ENCODE measurements at regions not wholly inside any gene's neighbourhood (a gene's known extent, or its start where the extent isn't known, plus 50 kb on each side); places are given as distances from the start of the nearest gene placed in this dataset.

DNA sequence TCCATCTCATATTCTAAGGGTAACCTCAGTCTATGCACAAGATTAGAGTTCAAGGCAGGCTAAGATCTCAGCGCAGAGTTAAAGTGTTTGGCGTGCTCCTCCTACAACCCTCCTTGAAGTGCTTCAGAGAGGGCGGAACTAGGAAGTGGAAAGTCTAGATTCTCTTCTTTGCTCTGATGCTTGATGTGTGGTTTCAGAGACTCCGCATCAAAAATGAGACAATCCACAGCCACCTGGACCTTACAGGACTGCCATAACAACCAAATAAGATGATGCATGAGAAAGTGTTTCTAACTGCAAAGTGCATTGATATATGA lies 161.3 kb upstream of the ATP11B start:
- POLR2A ChIA-PET: no interaction called here
- no TSS peak for BruUV-seq (replicated peaks)
- no peak for ATAC-seq
- in situ Hi-C loops (cut with HindIII; ENCODE audit: low pct_unique_long_range_greater_than_20kb, low sequenced_read_pairs): no loop called here
- H3K36me3 ChIP-seq (ENCODE audit: control insufficient read depth, insufficient read depth, low read length): no peaks in the 10 kb centered on the region
- no peak overlapping the region for H3K27ac ChIP-seq (ENCODE audit: low read length)
- TF ChIP-seq TCF7L2 (IDR thresholded peaks at IDR 0.05; ENCODE audit: low read depth, low read length): no peak
- no peak for TF ChIP-seq POLR2AphosphoS5 (IDR thresholded peaks at IDR 0.05; ENCODE audit: low read depth, low read length)
- no peak for TF ChIP-seq SIN3A (IDR thresholded peaks at IDR 0.05; ENCODE audit: borderline replicate concordance, insufficient read depth, low read depth, low read length)
- TF ChIP-seq, protein P1, sequence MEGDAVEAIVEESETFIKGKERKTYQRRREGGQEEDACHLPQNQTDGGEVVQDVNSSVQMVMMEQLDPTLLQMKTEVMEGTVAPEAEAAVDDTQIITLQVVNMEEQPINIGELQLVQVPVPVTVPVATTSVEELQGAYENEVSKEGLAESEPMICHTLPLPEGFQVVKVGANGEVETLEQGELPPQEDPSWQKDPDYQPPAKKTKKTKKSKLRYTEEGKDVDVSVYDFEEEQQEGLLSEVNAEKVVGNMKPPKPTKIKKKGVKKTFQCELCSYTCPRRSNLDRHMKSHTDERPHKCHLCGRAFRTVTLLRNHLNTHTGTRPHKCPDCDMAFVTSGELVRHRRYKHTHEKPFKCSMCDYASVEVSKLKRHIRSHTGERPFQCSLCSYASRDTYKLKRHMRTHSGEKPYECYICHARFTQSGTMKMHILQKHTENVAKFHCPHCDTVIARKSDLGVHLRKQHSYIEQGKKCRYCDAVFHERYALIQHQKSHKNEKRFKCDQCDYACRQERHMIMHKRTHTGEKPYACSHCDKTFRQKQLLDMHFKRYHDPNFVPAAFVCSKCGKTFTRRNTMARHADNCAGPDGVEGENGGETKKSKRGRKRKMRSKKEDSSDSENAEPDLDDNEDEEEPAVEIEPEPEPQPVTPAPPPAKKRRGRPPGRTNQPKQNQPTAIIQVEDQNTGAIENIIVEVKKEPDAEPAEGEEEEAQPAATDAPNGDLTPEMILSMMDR (IDR thresholded peaks at IDR 0.05): no peak
- TF ChIP-seq, protein P2, sequence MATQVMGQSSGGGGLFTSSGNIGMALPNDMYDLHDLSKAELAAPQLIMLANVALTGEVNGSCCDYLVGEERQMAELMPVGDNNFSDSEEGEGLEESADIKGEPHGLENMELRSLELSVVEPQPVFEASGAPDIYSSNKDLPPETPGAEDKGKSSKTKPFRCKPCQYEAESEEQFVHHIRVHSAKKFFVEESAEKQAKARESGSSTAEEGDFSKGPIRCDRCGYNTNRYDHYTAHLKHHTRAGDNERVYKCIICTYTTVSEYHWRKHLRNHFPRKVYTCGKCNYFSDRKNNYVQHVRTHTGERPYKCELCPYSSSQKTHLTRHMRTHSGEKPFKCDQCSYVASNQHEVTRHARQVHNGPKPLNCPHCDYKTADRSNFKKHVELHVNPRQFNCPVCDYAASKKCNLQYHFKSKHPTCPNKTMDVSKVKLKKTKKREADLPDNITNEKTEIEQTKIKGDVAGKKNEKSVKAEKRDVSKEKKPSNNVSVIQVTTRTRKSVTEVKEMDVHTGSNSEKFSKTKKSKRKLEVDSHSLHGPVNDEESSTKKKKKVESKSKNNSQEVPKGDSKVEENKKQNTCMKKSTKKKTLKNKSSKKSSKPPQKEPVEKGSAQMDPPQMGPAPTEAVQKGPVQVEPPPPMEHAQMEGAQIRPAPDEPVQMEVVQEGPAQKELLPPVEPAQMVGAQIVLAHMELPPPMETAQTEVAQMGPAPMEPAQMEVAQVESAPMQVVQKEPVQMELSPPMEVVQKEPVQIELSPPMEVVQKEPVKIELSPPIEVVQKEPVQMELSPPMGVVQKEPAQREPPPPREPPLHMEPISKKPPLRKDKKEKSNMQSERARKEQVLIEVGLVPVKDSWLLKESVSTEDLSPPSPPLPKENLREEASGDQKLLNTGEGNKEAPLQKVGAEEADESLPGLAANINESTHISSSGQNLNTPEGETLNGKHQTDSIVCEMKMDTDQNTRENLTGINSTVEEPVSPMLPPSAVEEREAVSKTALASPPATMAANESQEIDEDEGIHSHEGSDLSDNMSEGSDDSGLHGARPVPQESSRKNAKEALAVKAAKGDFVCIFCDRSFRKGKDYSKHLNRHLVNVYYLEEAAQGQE (IDR thresholded peaks at IDR 0.05; ENCODE audit: insufficient read depth in 1 of 2, low read depth in 2 of 2, low read length in 1 of 2): no peak
- DNase-seq (ENCODE audit: low read depth, low spot score): no peak
- H3K4me1 ChIP-seq (ENCODE audit: control insufficient read depth, insufficient read depth, low read length): no peaks in the 10 kb centered on the region
- CTCF ChIA-PET: no interaction called here
- no peaks in the 10 kb centered on the region for H3K27me3 ChIP-seq (ENCODE audit: control insufficient read depth, insufficient read depth, low read length)
- H3K4me3 ChIP-seq (ENCODE audit: low read depth in 2 of 2, low read length in 2 of 2): no peak overlapping the region
- intact Hi-C loops (cut with micrococcal nuclease; ENCODE audit: unreplicated experiment): no loop called here
- H3K9me3 ChIP-seq (ENCODE audit: control insufficient read depth, insufficient read depth, low read depth, low read length): no peaks in the 10 kb centered on the region

DNA sequence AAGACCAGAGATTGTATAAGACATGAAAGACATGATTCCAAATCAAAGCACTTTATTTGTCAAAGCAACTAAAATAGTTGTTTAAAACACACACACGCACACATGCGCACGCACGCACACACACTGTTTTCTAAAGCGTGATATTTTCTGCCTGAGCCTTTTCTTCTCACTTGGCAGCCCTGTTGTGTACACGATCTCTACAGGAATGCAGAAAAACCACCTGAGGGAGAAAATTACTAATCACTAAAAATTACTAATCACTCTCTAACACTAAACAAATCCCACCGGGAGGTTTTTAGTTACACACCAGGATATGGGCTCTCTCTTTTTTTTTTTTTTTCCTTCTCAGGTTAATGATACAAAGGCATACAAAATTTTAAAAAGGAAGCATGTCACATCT lies 160.1 kb upstream of the ATP11B start:
- TF ChIP-seq, protein P1 (IDR thresholded peaks at IDR 0.05): no peak
- no peak for TF ChIP-seq POLR2AphosphoS5 (IDR thresholded peaks at IDR 0.05; ENCODE audit: low read depth, low read length)
- TF ChIP-seq, protein P2 (IDR thresholded peaks at IDR 0.05; ENCODE audit: insufficient read depth in 1 of 2, low read depth in 2 of 2, low read length in 1 of 2): no peak
- TF ChIP-seq SIN3A (IDR thresholded peaks at IDR 0.05; ENCODE audit: borderline replicate concordance, insufficient read depth, low read depth, low read length): no peak
- TF ChIP-seq TCF7L2 (IDR thresholded peaks at IDR 0.05; ENCODE audit: low read depth, low read length): no peak
- Histone ChIP-seq H3K9me3 (ENCODE audit: control insufficient read depth, insufficient read depth, low read depth, low read length) (no peaks in the 10 kb centered on the region), H3K27me3 (ENCODE audit: control insufficient read depth, insufficient read depth, low read length) (no peaks in the 10 kb centered on the region), H3K4me1 (ENCODE audit: control insufficient read depth, insufficient read depth, low read length) (no peaks in the 10 kb centered on the region), H3K36me3 (ENCODE audit: control insufficient read depth, insufficient read depth, low read length) (no peaks in the 10 kb centered on the region), H3K4me3 (ENCODE audit: low read depth in 2 of 2, low read length in 2 of 2) (no peak overlapping the region), H3K27ac (ENCODE audit: low read length) (no peak overlapping the region)
- in situ Hi-C loops (cut with HindIII; ENCODE audit: low pct_unique_long_range_greater_than_20kb, low sequenced_read_pairs): no loop called here
- ATAC-seq: no peak
- CTCF ChIA-PET: no interaction called here
- no TSS peak for BruUV-seq (replicated peaks)
- DNase-seq (ENCODE audit: low read depth, low spot score): no peak
- intact Hi-C loops (cut with micrococcal nuclease; ENCODE audit: unreplicated experiment): no loop called here
- POLR2A ChIA-PET: no interaction called here

Measured in Panc1 (cell line).